GM23338 (cell line): ENCODE measurements at regions not wholly inside any gene's neighbourhood (a gene's known extent, or its start where the extent isn't known, plus 50 kb on each side); places are given as distances from the start of the nearest gene placed in this dataset.

ENCODE experiments used
- CREB1 ChIP-seq: fragments of 250-450 bp; sonication (Bioruptor Pico); IDR thresholded peaks from 2 replicates; pipeline ENCODE4 v1.5.0; 2020; ENCODE audit warnings: low read depth, mild to moderate bottlenecking, moderate library complexity
- CTCF ChIP-seq, 2 experiments: fragments of 200-600 bp in 1 of 2; sonication (generic) in 1 of 2; conservative IDR thresholded peaks; 2 replicates each; pipeline versions ENCODE4 v1.5.1 to v1.6.1; 2016 to 2017; ENCODE audit warnings: antibody characterized with exemption in 2 of 2, low read depth in 2 of 2, mild to moderate bottlenecking in 2 of 2, moderate library complexity in 1 of 2
- EZH2 ChIP-seq: fragments of 200-600 bp; sonication (generic); IDR thresholded peaks from one replicate; pipeline ENCODE4 v1.8.0; 2017; ENCODE audit warnings: antibody characterized with exemption, mild to moderate bottlenecking, low read depth; ENCODE audit not compliant: unreplicated experiment
- EZH2phosphoT487 ChIP-seq: fragments of 200-600 bp; sonication (generic); IDR thresholded peaks from one replicate; pipeline ENCODE4 v1.8.1; 2018; ENCODE audit warnings: antibody characterized with exemption; ENCODE audit not compliant: unreplicated experiment
- JUNB ChIP-seq: IDR thresholded peaks from one replicate; pipeline ENCODE4 v1.6.1; 2016; ENCODE audit warnings: antibody characterized with exemption; ENCODE audit not compliant: unreplicated experiment
- NANOG ChIP-seq: IDR thresholded peaks from 2 replicates; pipeline ENCODE4 v1.6.1; 2016; ENCODE audit warnings: antibody characterized with exemption, borderline replicate concordance
- POLR2AphosphoS5 ChIP-seq: IDR thresholded peaks from 2 replicates; pipeline ENCODE4 v1.6.1; 2016; ENCODE audit warnings: antibody characterized with exemption, low read depth
- REST ChIP-seq: IDR thresholded peaks from one replicate; pipeline ENCODE4 v1.6.1; 2018; ENCODE audit warnings: antibody characterized with exemption; ENCODE audit not compliant: unreplicated experiment
- ZNF114 ChIP-seq: fragments of 250-450 bp; sonication (Bioruptor Pico); IDR thresholded peaks from 2 replicates; pipeline ENCODE4 v1.5.0; 2020; ENCODE audit warnings: mild to moderate bottlenecking, moderate library complexity
- ZNF331 ChIP-seq: fragments of 250-450 bp; sonication (Bioruptor Pico); IDR thresholded peaks from 2 replicates; pipeline ENCODE4 v1.5.0; 2020; ENCODE audit warnings: low read depth, mild to moderate bottlenecking, moderate library complexity
- TF ChIP-seq, protein P1 (sequence below): IDR thresholded peaks from 2 replicates; pipeline ENCODE4 v1.6.1; 2016; ENCODE audit warnings: antibody characterized with exemption

GRCh38 chr2:34025196-34025595 is 426.1 kb upstream of the FAM98A start:
- TF ChIP-seq POLR2AphosphoS5, result no peak
- TF ChIP-seq, protein P1, sequence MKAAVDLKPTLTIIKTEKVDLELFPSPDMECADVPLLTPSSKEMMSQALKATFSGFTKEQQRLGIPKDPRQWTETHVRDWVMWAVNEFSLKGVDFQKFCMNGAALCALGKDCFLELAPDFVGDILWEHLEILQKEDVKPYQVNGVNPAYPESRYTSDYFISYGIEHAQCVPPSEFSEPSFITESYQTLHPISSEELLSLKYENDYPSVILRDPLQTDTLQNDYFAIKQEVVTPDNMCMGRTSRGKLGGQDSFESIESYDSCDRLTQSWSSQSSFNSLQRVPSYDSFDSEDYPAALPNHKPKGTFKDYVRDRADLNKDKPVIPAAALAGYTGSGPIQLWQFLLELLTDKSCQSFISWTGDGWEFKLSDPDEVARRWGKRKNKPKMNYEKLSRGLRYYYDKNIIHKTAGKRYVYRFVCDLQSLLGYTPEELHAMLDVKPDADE, result no peak
- TF ChIP-seq CTCF (conservative IDR thresholded peaks at IDR 0.05; ENCODE audit: low read depth in 2 of 2), result no peak
- TF ChIP-seq REST, result no peak
- TF ChIP-seq JUNB, result no peak
- TF ChIP-seq EZH2, result no peak
- no peak for TF ChIP-seq EZH2phosphoT487
- no peak for TF ChIP-seq CREB1
- TF ChIP-seq ZNF331 (CRISPR knock-in tag), result no peak
- no peak for TF ChIP-seq NANOG
- no peak for TF ChIP-seq ZNF114 (CRISPR knock-in tag)
